HepG2 (cell line): ENCODE measurements at regions not wholly inside any gene's neighbourhood (a gene's known extent, or its start where the extent isn't known, plus 50 kb on each side); places are given as distances from the start of the nearest gene placed in this dataset.
A peak's percentile ranks its signal among the peaks of the same experiment; 100 is the strongest.

ENCODE experiments used
- ARNTL ChIP-seq: sonication (generic); formaldehyde crosslinking; IDR thresholded peaks from 2 replicates; pipeline ENCODE4 v1.4.0; 2020; ENCODE audit warnings: mild to moderate bottlenecking, missing genetic modification reagents
- GABPB1 ChIP-seq: IDR thresholded peaks from 2 replicates; pipeline ENCODE4 v1.6.1; 2016; ENCODE audit warnings: mild to moderate bottlenecking, missing genetic modification reagents, moderate library complexity, missing compliant biosample characterization
- GATA4 ChIP-seq: sonication (generic); IDR thresholded peaks from 2 replicates; pipeline ENCODE4 v1.6.1; 2016; ENCODE audit warnings: antibody characterized with exemption, low read depth, borderline replicate concordance
- HNF1B ChIP-seq: sonication (generic); formaldehyde crosslinking; IDR thresholded peaks from 2 replicates; pipeline ENCODE4 v1.5.1; 2020; ENCODE audit warnings: mild to moderate bottlenecking, moderate library complexity, missing genetic modification reagents
- HNRNPLL ChIP-seq: fragments of 200-400 bp; formaldehyde crosslinking; IDR thresholded peaks from 2 replicates; pipeline ENCODE4 v1.6.1; 2017; ENCODE audit warnings: mild to moderate bottlenecking, low read depth, low read length; ENCODE audit not compliant: poor library complexity, severe bottlenecking
- HOXA3 ChIP-seq: sonication (generic); formaldehyde crosslinking; IDR thresholded peaks from 2 replicates; pipeline ENCODE4 v1.5.0; 2020; ENCODE audit warnings: missing genetic modification reagents
- KDM5B ChIP-seq: sonication (generic); formaldehyde crosslinking; IDR thresholded peaks from 2 replicates; pipeline ENCODE4 v1.4.0; 2020; ENCODE audit warnings: missing genetic modification reagents, mild to moderate bottlenecking, borderline replicate concordance
- RBM39 ChIP-seq: fragments of 200-400 bp; formaldehyde crosslinking; IDR thresholded peaks from one replicate; pipeline ENCODE4 v1.6.1; 2018; ENCODE audit warnings: antibody characterized with exemption, mild to moderate bottlenecking, low read depth, low read length; ENCODE audit not compliant: poor library complexity, severe bottlenecking
- SOX13 ChIP-seq, 3 experiments: fragments of 450-650 bp in 1 of 3; sonication (generic) in 1 of 3; formaldehyde crosslinking in 1 of 3; IDR thresholded peaks in 2 of 3; conservative IDR thresholded peaks in 1 of 3; 2 replicates each; pipeline versions ENCODE4 v1.5.0 to v1.6.1; 2016 to 2020; ENCODE audit warnings: antibody characterized with exemption in 1 of 3, mild to moderate bottlenecking in 1 of 3, missing compliant biosample characterization in 1 of 3, missing genetic modification reagents in 1 of 3, moderate library complexity in 1 of 3
- WIZ ChIP-seq: sonication (generic); formaldehyde crosslinking; IDR thresholded peaks from 2 replicates; pipeline ENCODE4 v1.5.1; 2020; ENCODE audit warnings: mild to moderate bottlenecking, missing genetic modification reagents
- ZEB1 ChIP-seq: IDR thresholded peaks from 2 replicates; pipeline ENCODE4 v1.6.1; 2012; ENCODE audit warnings: mild to moderate bottlenecking, low read depth, inconsistent platforms; ENCODE audit not compliant: insufficient replicate concordance
- ZMYM4 ChIP-seq: sonication (generic); formaldehyde crosslinking; IDR thresholded peaks from 2 replicates; pipeline ENCODE4 v1.8.1; 2023; ENCODE audit warnings: mild to moderate bottlenecking, missing genetic modification reagents
- ZNF577 ChIP-seq: sonication (generic); formaldehyde crosslinking; IDR thresholded peaks from 2 replicates; pipeline ENCODE4 v1.4.0; 2020; ENCODE audit warnings: mild to moderate bottlenecking, low read depth, missing genetic modification reagents, borderline replicate concordance
- ZNF687 ChIP-seq: sonication (generic); formaldehyde crosslinking; IDR thresholded peaks from 2 replicates; pipeline ENCODE4 v1.5.1; 2020; ENCODE audit warnings: mild to moderate bottlenecking, missing genetic modification reagents, moderate library complexity
- ZNF816 ChIP-seq: sonication (generic); formaldehyde crosslinking; IDR thresholded peaks from 2 replicates; pipeline ENCODE4 v1.8.0; 2022; ENCODE audit warnings: missing genetic modification reagents, mild to moderate bottlenecking, borderline replicate concordance
- TF ChIP-seq, protein P1 (sequence below): IDR thresholded peaks from 2 replicates; pipeline ENCODE4 v1.6.1; 2016; ENCODE audit warnings: low read depth, missing genetic modification reagents, missing compliant biosample characterization

GRCh38 chr11:119481021-119481666 is 58.2 kb upstream of the THY1 start (continued):
- peak; percentile 46; the same call in 1 of the 2 replicates for TF ChIP-seq KDM5B (CRISPR knock-in tag)
- peak; percentile 48; the same call in 1 of the 2 replicates for TF ChIP-seq GABPB1
- TF ChIP-seq WIZ (CRISPR knock-in tag) = no peak
- peak; percentile 29 for TF ChIP-seq HNRNPLL
- no peak for TF ChIP-seq ZNF577
- peak; percentile 73 for TF ChIP-seq RBM39
- peak; percentile 25 for TF ChIP-seq ZEB1
- TF ChIP-seq HOXA3 (CRISPR knock-in tag) = peak; percentile 77; the same call in 1 of the 2 replicates
- TF ChIP-seq ZMYM4 (CRISPR knock-in tag) = peak; percentile 55; the same call in 1 of the 2 replicates
- TF ChIP-seq ARNTL (CRISPR knock-in tag) = 0 out of 2 replicates have a peak, but pooled peaks have one; percentile 50
- TF ChIP-seq ZNF816 (CRISPR knock-in tag) = no peak
- TF ChIP-seq SOX13 (IDR thresholded peaks at IDR 0.05) = no peak
- peak in 1 of 2 experiments; percentile 69; a peak in 2 of 4 replicates for TF ChIP-seq SOX13 (CRISPR knock-in tag; conservative IDR thresholded peaks at IDR 0.05 in 1 of 2, IDR thresholded peaks at IDR 0.05 in 1 of 2)
- TF ChIP-seq, protein P1, sequence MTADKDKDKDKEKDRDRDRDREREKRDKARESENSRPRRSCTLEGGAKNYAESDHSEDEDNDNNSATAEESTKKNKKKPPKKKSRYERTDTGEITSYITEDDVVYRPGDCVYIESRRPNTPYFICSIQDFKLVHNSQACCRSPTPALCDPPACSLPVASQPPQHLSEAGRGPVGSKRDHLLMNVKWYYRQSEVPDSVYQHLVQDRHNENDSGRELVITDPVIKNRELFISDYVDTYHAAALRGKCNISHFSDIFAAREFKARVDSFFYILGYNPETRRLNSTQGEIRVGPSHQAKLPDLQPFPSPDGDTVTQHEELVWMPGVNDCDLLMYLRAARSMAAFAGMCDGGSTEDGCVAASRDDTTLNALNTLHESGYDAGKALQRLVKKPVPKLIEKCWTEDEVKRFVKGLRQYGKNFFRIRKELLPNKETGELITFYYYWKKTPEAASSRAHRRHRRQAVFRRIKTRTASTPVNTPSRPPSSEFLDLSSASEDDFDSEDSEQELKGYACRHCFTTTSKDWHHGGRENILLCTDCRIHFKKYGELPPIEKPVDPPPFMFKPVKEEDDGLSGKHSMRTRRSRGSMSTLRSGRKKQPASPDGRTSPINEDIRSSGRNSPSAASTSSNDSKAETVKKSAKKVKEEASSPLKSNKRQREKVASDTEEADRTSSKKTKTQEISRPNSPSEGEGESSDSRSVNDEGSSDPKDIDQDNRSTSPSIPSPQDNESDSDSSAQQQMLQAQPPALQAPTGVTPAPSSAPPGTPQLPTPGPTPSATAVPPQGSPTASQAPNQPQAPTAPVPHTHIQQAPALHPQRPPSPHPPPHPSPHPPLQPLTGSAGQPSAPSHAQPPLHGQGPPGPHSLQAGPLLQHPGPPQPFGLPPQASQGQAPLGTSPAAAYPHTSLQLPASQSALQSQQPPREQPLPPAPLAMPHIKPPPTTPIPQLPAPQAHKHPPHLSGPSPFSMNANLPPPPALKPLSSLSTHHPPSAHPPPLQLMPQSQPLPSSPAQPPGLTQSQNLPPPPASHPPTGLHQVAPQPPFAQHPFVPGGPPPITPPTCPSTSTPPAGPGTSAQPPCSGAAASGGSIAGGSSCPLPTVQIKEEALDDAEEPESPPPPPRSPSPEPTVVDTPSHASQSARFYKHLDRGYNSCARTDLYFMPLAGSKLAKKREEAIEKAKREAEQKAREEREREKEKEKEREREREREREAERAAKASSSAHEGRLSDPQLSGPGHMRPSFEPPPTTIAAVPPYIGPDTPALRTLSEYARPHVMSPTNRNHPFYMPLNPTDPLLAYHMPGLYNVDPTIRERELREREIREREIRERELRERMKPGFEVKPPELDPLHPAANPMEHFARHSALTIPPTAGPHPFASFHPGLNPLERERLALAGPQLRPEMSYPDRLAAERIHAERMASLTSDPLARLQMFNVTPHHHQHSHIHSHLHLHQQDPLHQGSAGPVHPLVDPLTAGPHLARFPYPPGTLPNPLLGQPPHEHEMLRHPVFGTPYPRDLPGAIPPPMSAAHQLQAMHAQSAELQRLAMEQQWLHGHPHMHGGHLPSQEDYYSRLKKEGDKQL (CRISPR knock-in tag) = 0 out of 2 replicates have a peak, but pooled peaks have one; percentile 66
- TF ChIP-seq ZNF687 = peak; percentile 80
- TF ChIP-seq HNF1B (CRISPR knock-in tag) = peak; percentile 85
- TF ChIP-seq GATA4 = no peak
